HG03066 (cell line): ENCODE measurements at regions not wholly inside any gene's neighbourhood (a gene's known extent, or its start where the extent isn't known, plus 50 kb on each side); places are given as distances from the start of the nearest gene placed in this dataset.
"Not testable (repeated sequence)": the region's sequence is repeated elsewhere in the genome, so short reads cannot be mapped to it uniquely, and the experiment has no call there.

Experiments
- ATAC-seq: cut with Tn5 transposase; IDR thresholded peaks from one replicate; pipeline ENCODE4 v1.9.1; 2021; ENCODE audit warnings: low read depth; ENCODE audit not compliant: unreplicated experiment

- ATAC-seq = no peak
These were observed 131.8 kb upstream of the MAP1LC3B2 start for GRCh38 chr12:116427200-116427930.

GRCh38 chr12:116429826-116430360 lies 129.3 kb upstream of the MAP1LC3B2 start:
- ATAC-seq = no peak

GRCh38 chr12:116430911-116431565 lies 128.1 kb upstream of the MAP1LC3B2 start:
- ATAC-seq = no peak

GRCh38 chr12:116431677-116432300 lies 127.4 kb upstream of the MAP1LC3B2 start:
- no peak for ATAC-seq

GRCh38 chr12:116432314-116432750 lies 126.8 kb upstream of the MAP1LC3B2 start:
- no peak for ATAC-seq

GRCh38 chr12:116433249-116433648 lies 125.9 kb upstream of the MAP1LC3B2 start:
- ATAC-seq = no peak

- no peak for ATAC-seq
These were observed 124.8 kb upstream of the MAP1LC3B2 start for GRCh38 chr12:116434155-116435011.

GRCh38 chr12:116435984-116436383 lies 123.2 kb upstream of the MAP1LC3B2 start:
- ATAC-seq = no peak

GRCh38 chr12:116436561-116437249 lies 122.5 kb upstream of the MAP1LC3B2 start:
- ATAC-seq = no peak

- ATAC-seq = no peak
These were observed 117.9 kb upstream of the MAP1LC3B2 start for GRCh38 chr12:116441292-116441691.

GRCh38 chr12:116442304-116442703 lies 116.9 kb upstream of the MAP1LC3B2 start:
- no peak for ATAC-seq

- no peak for ATAC-seq
These were observed 116.2 kb upstream of the MAP1LC3B2 start for GRCh38 chr12:116442946-116443345.

- no peak for ATAC-seq
These were observed 115.2 kb upstream of the MAP1LC3B2 start for GRCh38 chr12:116443821-116444589.

- ATAC-seq = no peak
These were observed 114.6 kb upstream of the MAP1LC3B2 start for GRCh38 chr12:116444590-116444943.

- no peak for ATAC-seq
These were observed 110.9 kb upstream of the MAP1LC3B2 start for GRCh38 chr12:116448165-116448739.

GRCh38 chr12:116450406-116450910 lies 108.7 kb upstream of the MAP1LC3B2 start:
- ATAC-seq = no peak

GRCh38 chr12:116452975-116453374 lies 106.2 kb upstream of the MAP1LC3B2 start:
- ATAC-seq = not testable (repeated sequence)

GRCh38 chr12:116453631-116454030 lies 105.5 kb upstream of the MAP1LC3B2 start:
- no peak for ATAC-seq

- no peak for ATAC-seq
These were observed 105.1 kb upstream of the MAP1LC3B2 start for GRCh38 chr12:116454076-116454475.
